ENCODE measurements at regions not wholly inside any gene's neighbourhood (a gene's known extent, or its start where the extent isn't known, plus 50 kb on each side); places are given as distances from the start of the nearest gene placed in this dataset.

GRCh38 chr16:86368261-86368660 is 142.1 kb upstream of the FOXF1 start:
- TF ChIP-seq CTCF (IDR thresholded peaks at IDR 0.05; ENCODE audit: low read depth, low read length) (no peak), MAX (IDR thresholded peaks at IDR 0.05; ENCODE audit: low read depth, low read length) (no peak), POLR2A (IDR thresholded peaks at IDR 0.05; ENCODE audit: extremely low read depth, insufficient read length) (no peak), MYC (IDR thresholded peaks at IDR 0.05; ENCODE audit: low read depth, low read length) (no peak)
